Breast epithelium (tissue), 4 donors: ENCODE measurements at regions not wholly inside any gene's neighbourhood (a gene's known extent, or its start where the extent isn't known, plus 50 kb on each side); places are given as distances from the start of the nearest gene placed in this dataset.

ENCODE experiments used
- DNase-seq, 2 donors: peaks; one replicate each; pipeline ENCODE4 v3.0.0-alpha.2; 2019; ENCODE audit warnings: low spot score in 2 of 2
- H3K27ac ChIP-seq, 2 donors: fragments of 200-600 bp; sonication (generic) in 1 of 2; one replicate each; pipeline ENCODE4 v1.5.1; 2016 to 2019; ENCODE audit warnings: mild to moderate bottlenecking in 1 of 2
- H3K27me3 ChIP-seq, 2 donors: fragments of 200-600 bp; sonication (generic) in 1 of 2; one replicate each; pipeline versions ENCODE4 v1.5.1 to v1.6.0; 2017 to 2019; ENCODE audit warnings: control low read depth in 1 of 2, mild to moderate bottlenecking in 1 of 2
- H3K36me3 ChIP-seq: fragments of 200-600 bp; one replicate; pipeline ENCODE4 v1.5.1; 2019
- H3K4me1 ChIP-seq, 2 donors: fragments of 200-600 bp; sonication (generic); one replicate each; pipeline ENCODE4 v1.5.1; 2016 to 2019; ENCODE audit warnings: control low read depth in 1 of 2
- H3K4me3 ChIP-seq, 3 donors: fragments of 200-600 bp; sonication (generic); 1 replicate in 2 of 3; 2 replicates in 1 of 3; pipeline ENCODE4 v1.5.1; 2016 to 2019; ENCODE audit warnings: mild to moderate bottlenecking in 3 of 3, moderate library complexity in 2 of 3
- H3K9me3 ChIP-seq, 2 donors: fragments of 200-600 bp; sonication (generic) in 1 of 2; one replicate each; pipeline ENCODE4 v1.5.1; 2016 to 2019; ENCODE audit warnings: control low read depth in 1 of 2
- CTCF ChIP-seq, 3 donors: fragments of 450-650 bp; IDR thresholded peaks; one replicate each; pipeline ENCODE4 v1.5.1; 2016 to 2017; ENCODE audit warnings: antibody characterized with exemption in 3 of 3, mild to moderate bottlenecking in 3 of 3, moderate library complexity in 3 of 3
- POLR2A ChIP-seq: fragments of 450-650 bp; IDR thresholded peaks from one replicate; pipeline ENCODE4 v1.6.1; 2016; ENCODE audit warnings: antibody characterized with exemption, mild to moderate bottlenecking, moderate library complexity
- POLR2AphosphoS5 ChIP-seq, 3 donors: sonication (generic); formaldehyde crosslinking; IDR thresholded peaks; one replicate each; pipeline ENCODE4 v1.6.1; 2017; ENCODE audit warnings: antibody characterized with exemption in 3 of 3
- intact Hi-C: fragments of 100-400 bp; cut with DNase I; formaldehyde crosslinking; loops from one replicate; pipeline ENCODE4 v1.15.1; 2023; ENCODE audit warnings: low total_unique reads

- no peaks in the 10 kb centered on the region for H3K9me3 ChIP-seq
- no peak overlapping the region for H3K4me3 ChIP-seq
- no peak overlapping the region for H3K27ac ChIP-seq
- no peaks in the 10 kb centered on the region for H3K36me3 ChIP-seq
- peaks cover 0 to 23% of the 10 kb centered on the region in 2 donors for H3K27me3 ChIP-seq
- no peaks in the 10 kb centered on the region for H3K4me1 ChIP-seq
- intact Hi-C loops, result no loop called here
- TF ChIP-seq POLR2AphosphoS5 (IDR thresholded peaks at IDR 0.05), result no peak
- DNase-seq, result no peak
These were observed 269.1 kb upstream of the SFSWAP start for GRCh38 chr12:131441638-131442336.

- intact Hi-C loops, result no loop called here
- no peak for DNase-seq
- TF ChIP-seq CTCF (IDR thresholded peaks at IDR 0.05) (no peak), POLR2A (no peak), POLR2AphosphoS5 (IDR thresholded peaks at IDR 0.05) (no peak)
- Histone ChIP-seq H3K36me3 (no peaks in the 10 kb centered on the region), H3K4me3 (no peak overlapping the region), H3K27me3 (peaks cover 0 to 22% of the 10 kb centered on the region in 2 donors), H3K4me1 (no peaks in the 10 kb centered on the region), H3K9me3 (no peaks in the 10 kb centered on the region), H3K27ac (no peak overlapping the region)
These were observed 268.5 kb upstream of the SFSWAP start for GRCh38 chr12:131442337-131442918.

GRCh38 chr12:131443019-131444000 is 267.6 kb upstream of the SFSWAP start:
- Histone ChIP-seq H3K4me1 (no peaks in the 10 kb centered on the region), H3K27ac (no peak overlapping the region), H3K4me3 (no peak overlapping the region), H3K9me3 (peaks cover 0 to 2% of the 10 kb centered on the region in 2 donors), H3K27me3 (peaks cover 0 to 15% of the 10 kb centered on the region in 2 donors), H3K36me3 (no peaks in the 10 kb centered on the region)
- TF ChIP-seq POLR2A (no peak), POLR2AphosphoS5 (IDR thresholded peaks at IDR 0.05) (no peak), CTCF (IDR thresholded peaks at IDR 0.05) (no peak)
- intact Hi-C loops, result no loop called here
- no peak for DNase-seq

GRCh38 chr12:131444220-131445164 is 266.4 kb upstream of the SFSWAP start:
- no peak for TF ChIP-seq POLR2A
- TF ChIP-seq POLR2AphosphoS5 (IDR thresholded peaks at IDR 0.05), result no peak
- TF ChIP-seq CTCF (IDR thresholded peaks at IDR 0.05), result no peak
- Histone ChIP-seq H3K4me1 (no peaks in the 10 kb centered on the region), H3K4me3 (no peak overlapping the region), H3K36me3 (no peaks in the 10 kb centered on the region), H3K27me3 (peaks cover 0 to 12% of the 10 kb centered on the region in 2 donors), H3K9me3 (peaks cover 8 to 11% of the 10 kb centered on the region in 2 donors), H3K27ac (no peak overlapping the region)
- intact Hi-C loops, result no loop called here
- DNase-seq, result no peak
